OCI-LY7 (cell line): ENCODE measurements at regions not wholly inside any gene's neighbourhood (a gene's known extent, or its start where the extent isn't known, plus 50 kb on each side); places are given as distances from the start of the nearest gene placed in this dataset.

Experiments
- BruUV-seq: library from RNA; stranded (reverse); fragments of 400-500 nt; replicated peaks from 2 replicates; lab custom pipeline; 2021; lab: Mats Ljungman, UMichigan
- CTCF ChIA-PET: fragments of 300-600 bp; sonication (Branson Sonifier 250); formaldehyde crosslinking; loops from one replicate; lab custom pipeline; 2022; ENCODE audit warnings: antibody characterized with exemption; ENCODE audit not compliant: unreplicated experiment; lab: Charles Lee
- POLR2A ChIA-PET: fragments of 300-600 bp; sonication (Branson Sonifier 250); formaldehyde crosslinking; loops from one replicate; lab custom pipeline; 2022; ENCODE audit warnings: antibody characterized with exemption; lab: Charles Lee
- DNase-seq: peaks from one replicate; pipeline ENCODE4 v3.0.0-alpha.2; 2015; ENCODE audit warnings: low spot score
- H2AFZ ChIP-seq: fragments of 200-600 bp; sonication (generic), shearing (Covaris generic); 2 replicates; pipeline ENCODE4 v1.6.1; 2014; ENCODE audit warnings: mild to moderate bottlenecking, antibody characterized with exemption, low read length, moderate library complexity
- H3K27ac ChIP-seq: fragments of 200-600 bp; sonication (generic); 2 replicates; pipeline ENCODE4 v1.5.1; 2014; ENCODE audit warnings: mixed run types, low read depth, mild to moderate bottlenecking, moderate library complexity, low read length, inconsistent platforms; ENCODE audit not compliant: poor library complexity, severe bottlenecking
- H3K36me3 ChIP-seq: fragments of 200-600 bp; sonication (generic); 2 replicates; pipeline ENCODE4 v1.6.1; 2014; ENCODE audit warnings: mild to moderate bottlenecking, antibody characterized with exemption, low read length, moderate library complexity, mixed read lengths; ENCODE audit not compliant: insufficient read depth
- H3K4me1 ChIP-seq: fragments of 200-600 bp; sonication (generic); 2 replicates; pipeline ENCODE4 v1.5.1; 2014; ENCODE audit warnings: mild to moderate bottlenecking, low read length; ENCODE audit not compliant: insufficient read depth, poor library complexity, severe bottlenecking
- H3K4me2 ChIP-seq: fragments of 200-600 bp; sonication (generic); 2 replicates; pipeline ENCODE4 v1.6.1; 2014; ENCODE audit warnings: mild to moderate bottlenecking, low read length
- H3K4me3 ChIP-seq: fragments of 200-600 bp; sonication (generic); 2 replicates; pipeline ENCODE4 v1.5.1; 2014; ENCODE audit warnings: mild to moderate bottlenecking, low read depth, low read length; ENCODE audit not compliant: poor library complexity, severe bottlenecking
- H3K79me2 ChIP-seq: fragments of 200-600 bp; sonication (generic); 2 replicates; pipeline ENCODE4 v1.6.1; 2016; ENCODE audit warnings: low read depth, mild to moderate bottlenecking, low read length, moderate library complexity, mixed read lengths; ENCODE audit not compliant: insufficient read depth
- H3K9me2 ChIP-seq: fragments of 200-600 bp; sonication (generic); 2 replicates; pipeline ENCODE4 v1.6.1; 2016; ENCODE audit warnings: mild to moderate bottlenecking, low read length, mixed read lengths; ENCODE audit not compliant: insufficient read depth
- H3K9me3 ChIP-seq: fragments of 200-600 bp; sonication (generic); 2 replicates; pipeline ENCODE4 v1.6.1; 2014; ENCODE audit warnings: mild to moderate bottlenecking, mixed run types, low read length, mixed read lengths
- H4K20me1 ChIP-seq: fragments of 200-600 bp; sonication (generic); 2 replicates; pipeline ENCODE4 v1.6.1; 2014; ENCODE audit warnings: mild to moderate bottlenecking, antibody characterized with exemption, low read length, moderate library complexity, mixed read lengths; ENCODE audit not compliant: insufficient read depth
- EZH2phosphoT487 ChIP-seq: fragments of 200-600 bp; sonication (generic); IDR thresholded peaks from 2 replicates; pipeline ENCODE4 v1.6.1; 2018; ENCODE audit warnings: low read depth, borderline replicate concordance, mild to moderate bottlenecking, mixed run types, antibody characterized with exemption, low read length, moderate library complexity, mixed read lengths
- intact Hi-C: fragments of 100-400 bp; cut with micrococcal nuclease; formaldehyde crosslinking; loops from one replicate; pipeline ENCODE4 v1.10.0; 2022; ENCODE audit not compliant: unreplicated experiment
- TF ChIP-seq, protein P1 (sequence below): fragments of 200-600 bp; sonication (generic); conservative IDR thresholded peaks from 2 replicates; pipeline ENCODE4 v1.5.1; 2014; ENCODE audit warnings: mild to moderate bottlenecking, antibody characterized with exemption, low read length, moderate library complexity, mixed read lengths

DNA sequence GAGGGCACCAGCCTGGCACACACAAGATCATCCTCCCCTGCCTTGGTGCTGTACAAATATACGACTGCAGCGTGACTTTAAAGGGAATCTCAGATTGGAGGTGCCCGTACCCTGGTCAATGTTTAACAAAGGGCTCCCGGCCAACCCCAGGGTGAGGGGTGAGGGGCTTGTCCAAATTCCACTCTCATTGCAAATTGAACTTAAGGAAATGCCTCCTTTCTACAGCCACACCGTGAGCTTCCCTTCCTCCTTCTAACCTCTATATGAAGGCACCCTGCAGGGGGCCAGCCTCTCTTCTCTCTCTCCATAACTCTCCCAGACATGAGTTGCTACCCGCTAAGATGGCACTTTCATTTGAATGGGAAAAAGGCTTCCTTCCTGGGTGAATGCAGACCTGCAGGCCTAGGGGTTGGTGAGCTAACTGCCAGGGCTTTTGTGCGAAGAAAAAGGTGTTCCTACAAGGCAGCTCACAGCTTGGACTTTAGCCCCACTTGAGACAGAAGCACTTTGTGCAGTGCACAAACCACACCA lies 76.6 kb downstream of the IRF8 start:
- Histone ChIP-seq H3K9me2 (no peaks in the 10 kb centered on the region), H3K4me2 (no peak overlapping the region), H3K4me1 (no peaks in the 10 kb centered on the region), H3K79me2 (no peaks in the 10 kb centered on the region), H3K27ac (no peak overlapping the region), H3K4me3 (no peak overlapping the region), H3K9me3 (peaks cover 6% of the 10 kb centered on the region; the same call in 1 of the 2 replicates), H3K36me3 (no peaks in the 10 kb centered on the region), H4K20me1 (no peaks in the 10 kb centered on the region), H2AFZ (no peak overlapping the region)
- ChIA-PET POLR2A (interaction anchor here (0.7 kb wide), 1 partner anchor 88 kb away, joined by 3 read pairs; no protein-coding TSS in a partner anchor), CTCF (no interaction called here)
- no TSS peak for BruUV-seq
- DNase-seq, result no peak
- TF ChIP-seq EZH2phosphoT487, result no peak
- TF ChIP-seq, protein P1, sequence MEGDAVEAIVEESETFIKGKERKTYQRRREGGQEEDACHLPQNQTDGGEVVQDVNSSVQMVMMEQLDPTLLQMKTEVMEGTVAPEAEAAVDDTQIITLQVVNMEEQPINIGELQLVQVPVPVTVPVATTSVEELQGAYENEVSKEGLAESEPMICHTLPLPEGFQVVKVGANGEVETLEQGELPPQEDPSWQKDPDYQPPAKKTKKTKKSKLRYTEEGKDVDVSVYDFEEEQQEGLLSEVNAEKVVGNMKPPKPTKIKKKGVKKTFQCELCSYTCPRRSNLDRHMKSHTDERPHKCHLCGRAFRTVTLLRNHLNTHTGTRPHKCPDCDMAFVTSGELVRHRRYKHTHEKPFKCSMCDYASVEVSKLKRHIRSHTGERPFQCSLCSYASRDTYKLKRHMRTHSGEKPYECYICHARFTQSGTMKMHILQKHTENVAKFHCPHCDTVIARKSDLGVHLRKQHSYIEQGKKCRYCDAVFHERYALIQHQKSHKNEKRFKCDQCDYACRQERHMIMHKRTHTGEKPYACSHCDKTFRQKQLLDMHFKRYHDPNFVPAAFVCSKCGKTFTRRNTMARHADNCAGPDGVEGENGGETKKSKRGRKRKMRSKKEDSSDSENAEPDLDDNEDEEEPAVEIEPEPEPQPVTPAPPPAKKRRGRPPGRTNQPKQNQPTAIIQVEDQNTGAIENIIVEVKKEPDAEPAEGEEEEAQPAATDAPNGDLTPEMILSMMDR, result no peak
- intact Hi-C loops, result no loop called here

DNA sequence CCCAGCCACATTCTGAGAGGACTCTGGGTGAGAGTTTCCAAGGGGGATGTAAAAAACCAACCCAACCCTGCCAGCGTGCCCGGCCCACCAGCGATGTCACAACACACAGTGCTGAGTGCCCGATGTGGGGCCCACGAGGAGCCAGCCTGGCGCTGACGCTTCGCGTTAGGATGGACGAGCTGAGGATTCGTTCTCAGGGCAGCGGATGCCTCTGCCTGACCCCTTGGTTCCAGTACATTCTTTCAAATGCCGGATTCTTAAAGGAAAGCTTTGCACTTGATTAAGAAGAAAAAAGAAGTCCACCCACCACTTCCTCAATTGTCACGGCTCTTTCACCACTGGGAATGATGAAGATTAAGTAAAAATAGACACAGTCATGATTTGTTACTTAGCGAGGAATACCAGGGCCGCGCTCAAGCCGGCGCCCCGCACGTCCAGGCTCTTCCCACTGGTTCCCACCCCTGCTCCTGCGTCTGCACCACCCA lies 79.4 kb downstream of the IRF8 start:
- Histone ChIP-seq H3K9me3 (no peaks in the 10 kb centered on the region; the same call in 1 of the 2 replicates), H3K4me3 (no peak overlapping the region), H3K9me2 (no peaks in the 10 kb centered on the region), H3K4me1 (no peaks in the 10 kb centered on the region), H4K20me1 (no peaks in the 10 kb centered on the region), H3K79me2 (no peaks in the 10 kb centered on the region), H2AFZ (no peak overlapping the region), H3K27ac (no peak overlapping the region), H3K36me3 (no peaks in the 10 kb centered on the region), H3K4me2 (no peak overlapping the region)
- ChIA-PET CTCF (no interaction called here), POLR2A (no interaction called here)
- no TSS peak for BruUV-seq
- no peak for DNase-seq
- intact Hi-C loops, result no loop called here
- no peak for TF ChIP-seq EZH2phosphoT487
- TF ChIP-seq, protein P1, result no peak

GRCh38 chr16:85978976-85979375 lies 80.0 kb downstream of the IRF8 start:
- BruUV-seq, result no TSS peak
- no peaks in the 10 kb centered on the region; the same call in 1 of the 2 replicates for H3K9me3 ChIP-seq
- H3K9me2 ChIP-seq, result no peaks in the 10 kb centered on the region
- no peak overlapping the region for H3K4me3 ChIP-seq
- H2AFZ ChIP-seq, result no peak overlapping the region
- no peaks in the 10 kb centered on the region for H3K79me2 ChIP-seq
- H3K4me1 ChIP-seq, result no peaks in the 10 kb centered on the region
- no peak overlapping the region for H3K27ac ChIP-seq
- ChIA-PET POLR2A (no interaction called here), CTCF (no interaction called here)
- no peak for TF ChIP-seq EZH2phosphoT487
- H3K36me3 ChIP-seq, result no peaks in the 10 kb centered on the region
- no peak for DNase-seq
- no peaks in the 10 kb centered on the region for H4K20me1 ChIP-seq
- intact Hi-C loops, result no loop called here
- H3K4me2 ChIP-seq, result no peak overlapping the region
